ENCODE measurements at regions not wholly inside any gene's neighbourhood (a gene's known extent, or its start where the extent isn't known, plus 50 kb on each side); places are given as distances from the start of the nearest gene placed in this dataset.

GRCh38 chr7:56538541-56539429, 422.6 kb upstream of the NUPR2 start (continued):
- TF ChIP-seq CTCF (conservative IDR thresholded peaks at IDR 0.05; ENCODE audit: low read depth in 2 of 2), result no peak
- TF ChIP-seq CREB1 (CRISPR knock-in tag; IDR thresholded peaks at IDR 0.05; ENCODE audit: low read depth), result no peak
- TF ChIP-seq STAT1 (IDR thresholded peaks at IDR 0.05; ENCODE audit: unreplicated experiment), result no peak
- TF ChIP-seq EZH2 (IDR thresholded peaks at IDR 0.05; ENCODE audit: low read depth, unreplicated experiment), result no peak
- no peak for TF ChIP-seq ETS1 (IDR thresholded peaks at IDR 0.05)
- TF ChIP-seq NANOG (IDR thresholded peaks at IDR 0.05; ENCODE audit: borderline replicate concordance), result no peak
- TF ChIP-seq REST (IDR thresholded peaks at IDR 0.05; ENCODE audit: unreplicated experiment), result no peak
- no peak for TF ChIP-seq EZH2phosphoT487 (IDR thresholded peaks at IDR 0.05; ENCODE audit: unreplicated experiment)

GRCh38 chr7:56537952-56538351, 421.7 kb upstream of the NUPR2 start:
- H4K20me1 ChIP-seq (replicated peaks; ENCODE audit: insufficient read depth), result no peaks in the 10 kb centered on the region
- H3K9me2 ChIP-seq (ENCODE audit: insufficient read depth), result no peaks in the 10 kb centered on the region
- Mint-ChIP-seq H3K4me1 (no peaks in the 10 kb centered on the region), H3K36me3 (ENCODE audit: low read depth) (peaks cover 29% of the 10 kb centered on the region), H3K27ac (no peak overlapping the region), H3K27me3 (ENCODE audit: insufficient read depth, low read depth, poor library complexity) (peaks cover 9% of the 10 kb centered on the region), H3K9me3 (peaks cover 93% of the 10 kb centered on the region), H3K4me3 (no peak overlapping the region)
- H3K4me2 ChIP-seq, result no peak overlapping the region
- H3K27ac ChIP-seq (ENCODE audit: low read depth), result no peak overlapping the region
- ATAC-seq (no peak), DNase-seq (ENCODE audit: low spot score) (no peak)
- H3K36me3 ChIP-seq (ENCODE audit: insufficient read depth), result 0 out of 2 replicates have a peak, but pooled peaks cover 2% of the 10 kb centered on the region
- H3K79me2 ChIP-seq (replicated peaks; ENCODE audit: insufficient read depth), result no peaks in the 10 kb centered on the region
- no peaks in the 10 kb centered on the region for H3K27me3 ChIP-seq (ENCODE audit: insufficient read depth)
- H3K4me3 ChIP-seq, result no peak overlapping the region
- H2AFZ ChIP-seq, result no peak overlapping the region
- no peaks in the 10 kb centered on the region for H3K4me1 ChIP-seq (ENCODE audit: insufficient read depth)
- TF ChIP-seq ZNF114 (CRISPR knock-in tag; IDR thresholded peaks at IDR 0.05) (no peak), CTCF (conservative IDR thresholded peaks at IDR 0.05; ENCODE audit: low read depth in 2 of 2) (no peak), ETS1 (IDR thresholded peaks at IDR 0.05) (no peak), ZNF331 (CRISPR knock-in tag; IDR thresholded peaks at IDR 0.05; ENCODE audit: low read depth) (no peak), STAT1 (IDR thresholded peaks at IDR 0.05; ENCODE audit: unreplicated experiment) (no peak)
- H3F3A ChIP-seq (replicated peaks; ENCODE audit: low read depth), result no peaks in the 10 kb centered on the region
